ENCODE measurements at regions not wholly inside any gene's neighbourhood (a gene's known extent, or its start where the extent isn't known, plus 50 kb on each side); places are given as distances from the start of the nearest gene placed in this dataset.

GRCh38 chr9:129407905-129408452 is 212.9 kb downstream of the C9orf50 start:
- H3K27ac ChIP-seq (ENCODE audit: low read depth, low read length, poor library complexity, severe bottlenecking), result no peak overlapping the region
- BruUV-seq (replicated peaks), result no TSS peak
- intact Hi-C loops (cut with micrococcal nuclease; ENCODE audit: unreplicated experiment), result no loop called here

GRCh38 chr9:129406278-129407225 is 214.3 kb downstream of the C9orf50 start:
- intact Hi-C loops (cut with micrococcal nuclease; ENCODE audit: unreplicated experiment), result no loop called here
- Histone ChIP-seq H3K27me3 (replicated peaks; ENCODE audit: insufficient read depth, low read depth, low read length, poor library complexity) (no peaks in the 10 kb centered on the region), H3K4me1 (ENCODE audit: insufficient read depth, low read length, poor library complexity, severe bottlenecking) (peaks cover 13% of the 10 kb centered on the region), H3K27ac (ENCODE audit: low read depth, low read length, poor library complexity, severe bottlenecking) (no peak overlapping the region), H3K4me3 (ENCODE audit: low read depth, low read length, poor library complexity, severe bottlenecking) (no peak overlapping the region), H3K9me3 (ENCODE audit: low read depth, low read length, poor library complexity, severe bottlenecking) (no peaks in the 10 kb centered on the region), H3K36me3 (ENCODE audit: insufficient read depth, low read length, poor library complexity, severe bottlenecking) (no peaks in the 10 kb centered on the region)
- no peak for DNase-seq (ENCODE audit: low spot score)
- no TSS peak for BruUV-seq (replicated peaks)
- POLR2A ChIA-PET (ENCODE audit: low non-redundant PET), result interaction anchor here (0.6 kb wide), 1 partner anchor 45 kb away, joined by 4 read pairs; no protein-coding TSS in a partner anchor
- TF ChIP-seq EZH2 (IDR thresholded peaks at IDR 0.05; ENCODE audit: borderline replicate concordance, low read depth, low read length, poor library complexity, severe bottlenecking) (no peak), CTCF (conservative IDR thresholded peaks at IDR 0.05; ENCODE audit: low read depth, low read length) (no peak)
- CTCF ChIA-PET, result no interaction called here

More at GRCh38 chr9:129407905-129408452, 212.9 kb downstream of the C9orf50 start:
- POLR2A ChIA-PET (ENCODE audit: low non-redundant PET), result no interaction called here
- Histone ChIP-seq H3K4me1 (ENCODE audit: insufficient read depth, low read length, poor library complexity, severe bottlenecking) (peaks cover 4% of the 10 kb centered on the region), H3K36me3 (ENCODE audit: insufficient read depth, low read length, poor library complexity, severe bottlenecking) (no peaks in the 10 kb centered on the region), H3K4me3 (ENCODE audit: low read depth, low read length, poor library complexity, severe bottlenecking) (no peak overlapping the region), H3K27me3 (replicated peaks; ENCODE audit: insufficient read depth, low read depth, low read length, poor library complexity) (no peaks in the 10 kb centered on the region), H3K9me3 (ENCODE audit: low read depth, low read length, poor library complexity, severe bottlenecking) (no peaks in the 10 kb centered on the region)
- DNase-seq (ENCODE audit: low spot score), result no peak
- CTCF ChIA-PET, result no interaction called here
- TF ChIP-seq CTCF (conservative IDR thresholded peaks at IDR 0.05; ENCODE audit: low read depth, low read length), result no peak
- TF ChIP-seq EZH2 (IDR thresholded peaks at IDR 0.05; ENCODE audit: borderline replicate concordance, low read depth, low read length, poor library complexity, severe bottlenecking), result no peak

- H3K36me3 ChIP-seq (ENCODE audit: insufficient read depth, low read length, poor library complexity, severe bottlenecking), result no peaks in the 10 kb centered on the region
- H3K4me3 ChIP-seq (ENCODE audit: low read depth, low read length, poor library complexity, severe bottlenecking), result no peak overlapping the region
- intact Hi-C loops (cut with micrococcal nuclease; ENCODE audit: unreplicated experiment), result no loop called here
- no peak for TF ChIP-seq CTCF (conservative IDR thresholded peaks at IDR 0.05; ENCODE audit: low read depth, low read length)
- TF ChIP-seq EZH2 (IDR thresholded peaks at IDR 0.05; ENCODE audit: borderline replicate concordance, low read depth, low read length, poor library complexity, severe bottlenecking), result no peak
- no peaks in the 10 kb centered on the region for H3K9me3 ChIP-seq (ENCODE audit: low read depth, low read length, poor library complexity, severe bottlenecking)
- H3K27me3 ChIP-seq (replicated peaks; ENCODE audit: insufficient read depth, low read depth, low read length, poor library complexity), result no peaks in the 10 kb centered on the region
- CTCF ChIA-PET, result no interaction called here
- POLR2A ChIA-PET (ENCODE audit: low non-redundant PET), result interaction anchor here (0.6 kb wide), 1 partner anchor 44 kb away, joined by 4 read pairs; no protein-coding TSS in a partner anchor
- peaks cover 13% of the 10 kb centered on the region for H3K4me1 ChIP-seq (ENCODE audit: insufficient read depth, low read length, poor library complexity, severe bottlenecking)
- no peak for DNase-seq (ENCODE audit: low spot score)
- H3K27ac ChIP-seq (ENCODE audit: low read depth, low read length, poor library complexity, severe bottlenecking), result no peak overlapping the region
- BruUV-seq (replicated peaks), result no TSS peak
These were observed 215.1 kb downstream of the C9orf50 start for GRCh38 chr9:129405827-129406213.
